ENCODE measurements at regions not wholly inside any gene's neighbourhood (a gene's known extent, or its start where the extent isn't known, plus 50 kb on each side); places are given as distances from the start of the nearest gene placed in this dataset.
A peak's percentile ranks its signal among the peaks of the same experiment; 100 is the strongest.

- TF ChIP-seq ZNF362 (tag by site-specific recombination; IDR thresholded peaks at IDR 0.05) (no peak), ZNF785 (tag by site-specific recombination; IDR thresholded peaks at IDR 0.05) (no peak), ZBTB20 (tag by site-specific recombination; IDR thresholded peaks at IDR 0.05) (no peak)
These were observed 55.8 kb downstream of the TTC32 start (continued) for GRCh38 chr2:19846030-19846429.

GRCh38 chr2:19845323-19845920, 56.4 kb downstream of the TTC32 start:
- Histone ChIP-seq H3K36me3 (ENCODE audit: control insufficient read depth in 2 of 2, insufficient read depth in 1 of 2, low read length in 2 of 2) (no peaks in the 10 kb centered on the region), H3K27ac (ENCODE audit: extremely low read depth, low read depth, low read length) (no peak overlapping the region), H3K9me3 (ENCODE audit: control insufficient read depth, insufficient read depth, low read depth, low read length) (no peaks in the 10 kb centered on the region), H3K4me1 (ENCODE audit: control insufficient read depth, insufficient read depth, low read length) (no peaks in the 10 kb centered on the region), H3K4me3 (ENCODE audit: low read depth, low read length) (no peak overlapping the region)
- ChIA-PET POLR2A (no interaction called here), CTCF (no interaction called here)
- TF ChIP-seq ZNF341 (tag by site-specific recombination; IDR thresholded peaks at IDR 0.05; ENCODE audit: low read depth) (no peak), ZSCAN4 (tag by site-specific recombination; IDR thresholded peaks at IDR 0.05) (0 out of 2 replicates have a peak, but pooled peaks have one; percentile 28)

GRCh38 chr2:19844750-19845149, 57.0 kb downstream of the TTC32 start:
- Histone ChIP-seq H3K36me3 (ENCODE audit: control insufficient read depth in 2 of 2, insufficient read depth in 1 of 2, low read length in 2 of 2) (no peaks in the 10 kb centered on the region), H3K9me3 (ENCODE audit: control insufficient read depth, insufficient read depth, low read depth, low read length) (no peaks in the 10 kb centered on the region), H3K4me1 (ENCODE audit: control insufficient read depth, insufficient read depth, low read length) (no peaks in the 10 kb centered on the region), H3K4me3 (ENCODE audit: low read depth, low read length) (no peak overlapping the region), H3K27ac (ENCODE audit: extremely low read depth, low read depth, low read length) (no peak overlapping the region)
- ChIA-PET CTCF (interaction anchor here (0.7 kb wide), 1 partner anchor 450 kb away, joined by 3 read pairs; no protein-coding TSS in a partner anchor), POLR2A (no interaction called here)
- TF ChIP-seq ZNF48 (tag by site-specific recombination; IDR thresholded peaks at IDR 0.05) (no peak), ZNF529 (tag by site-specific recombination; IDR thresholded peaks at IDR 0.05; ENCODE audit: insufficient replicate concordance) (no peak), ZNF19 (tag by site-specific recombination; IDR thresholded peaks at IDR 0.05; ENCODE audit: low read depth) (no peak), HOXC10 (CRISPR knock-in tag; IDR thresholded peaks at IDR 0.05) (no peak), SCRT2 (tag by site-specific recombination; IDR thresholded peaks at IDR 0.05) (no peak), KLF8 (tag by site-specific recombination; IDR thresholded peaks at IDR 0.05) (no peak), ZNF239 (tag by site-specific recombination; IDR thresholded peaks at IDR 0.05) (no peak), ZNF76 (tag by site-specific recombination; IDR thresholded peaks at IDR 0.05; ENCODE audit: borderline replicate concordance, low read depth) (no peak), ZNF785 (tag by site-specific recombination; IDR thresholded peaks at IDR 0.05) (no peak), ZNF248 (tag by site-specific recombination; IDR thresholded peaks at IDR 0.05) (no peak), INSM2 (tag by site-specific recombination; IDR thresholded peaks at IDR 0.05) (no peak), ZNF114 (tag by site-specific recombination; IDR thresholded peaks at IDR 0.05) (no peak), ZNF701 (tag by site-specific recombination; IDR thresholded peaks at IDR 0.05) (no peak), YY2 (tag by site-specific recombination; IDR thresholded peaks at IDR 0.05) (no peak), PRDM2 (tag by site-specific recombination; IDR thresholded peaks at IDR 0.05; ENCODE audit: borderline replicate concordance) (no peak), ELK4 (IDR thresholded peaks at IDR 0.05; ENCODE audit: borderline replicate concordance, low read depth, low read length) (no peak), ZNF366 (tag by site-specific recombination; conservative IDR thresholded peaks at IDR 0.05) (no peak), KLF1 (tag by site-specific recombination; IDR thresholded peaks at IDR 0.05) (no peak)
